ENCODE measurements at regions not wholly inside any gene's neighbourhood (a gene's known extent, or its start where the extent isn't known, plus 50 kb on each side); places are given as distances from the start of the nearest gene placed in this dataset.

- no peaks in the 10 kb centered on the region for H3K79me2 ChIP-seq (replicated peaks; ENCODE audit: insufficient read depth)
- H4K20me1 ChIP-seq (replicated peaks; ENCODE audit: insufficient read depth), result no peaks in the 10 kb centered on the region
- DNase-seq (ENCODE audit: low spot score), result no peak
- H3K4me2 ChIP-seq, result no peak overlapping the region
- no peak for ATAC-seq
- H2AFZ ChIP-seq, result peak overlapping the region; percentile 6; the same call in 1 of the 2 replicates
- no peaks in the 10 kb centered on the region for H3K36me3 Mint-ChIP-seq (ENCODE audit: low read depth)
- TF ChIP-seq NANOG (IDR thresholded peaks at IDR 0.05; ENCODE audit: borderline replicate concordance) (no peak), REST (IDR thresholded peaks at IDR 0.05; ENCODE audit: unreplicated experiment) (no peak), EZH2 (IDR thresholded peaks at IDR 0.05; ENCODE audit: low read depth, unreplicated experiment) (no peak), ETS1 (IDR thresholded peaks at IDR 0.05) (no peak), ZNF462 (CRISPR knock-in tag; IDR thresholded peaks at IDR 0.05) (no peak), POLR2AphosphoS5 (IDR thresholded peaks at IDR 0.05; ENCODE audit: low read depth) (no peak), JUNB (IDR thresholded peaks at IDR 0.05; ENCODE audit: unreplicated experiment) (no peak), STAT1 (IDR thresholded peaks at IDR 0.05; ENCODE audit: unreplicated experiment) (no peak), ZNF331 (CRISPR knock-in tag; IDR thresholded peaks at IDR 0.05; ENCODE audit: low read depth) (no peak), EZH2phosphoT487 (IDR thresholded peaks at IDR 0.05; ENCODE audit: unreplicated experiment) (no peak), CREB1 (CRISPR knock-in tag; IDR thresholded peaks at IDR 0.05; ENCODE audit: low read depth) (no peak), ZNF114 (CRISPR knock-in tag; IDR thresholded peaks at IDR 0.05) (no peak), CTCF (conservative IDR thresholded peaks at IDR 0.05; ENCODE audit: low read depth in 2 of 2) (no peak)
- no peaks in the 10 kb centered on the region for H3F3A ChIP-seq (replicated peaks; ENCODE audit: low read depth)
- no peaks in the 10 kb centered on the region for H3K9me3 Mint-ChIP-seq
- H3K4me1 ChIP-seq (ENCODE audit: insufficient read depth), result peaks cover 35% of the 10 kb centered on the region
- H3K27ac ChIP-seq (ENCODE audit: low read depth), result no peak overlapping the region
- H3K9me2 ChIP-seq (ENCODE audit: insufficient read depth), result no peaks in the 10 kb centered on the region
- H3K27me3 ChIP-seq (ENCODE audit: insufficient read depth), result no peaks in the 10 kb centered on the region
- no peaks in the 10 kb centered on the region for H3K27me3 Mint-ChIP-seq (ENCODE audit: insufficient read depth, low read depth, poor library complexity)
- H3K4me3 ChIP-seq, result no peak overlapping the region
- no peaks in the 10 kb centered on the region for H3K36me3 ChIP-seq (ENCODE audit: insufficient read depth)
- no peak overlapping the region for H3K27ac Mint-ChIP-seq
- peaks cover 26% of the 10 kb centered on the region for H3K4me1 Mint-ChIP-seq
- no peak overlapping the region for H3K4me3 Mint-ChIP-seq
Measured at GRCh38 chr11:97937501-97937900, 1083.2 kb upstream of the CNTN5 start.

Measured in GM23338 (cell line).